Skeletal muscle tissue (tissue), 3 donors: ENCODE measurements at regions not wholly inside any gene's neighbourhood (a gene's known extent, or its start where the extent isn't known, plus 50 kb on each side); places are given as distances from the start of the nearest gene placed in this dataset.

Experiments used
- H3K27ac ChIP-seq: one replicate; pipeline ENCODE4 v1.7.0; 2013; ENCODE audit warnings: mild to moderate bottlenecking, low read depth, low read length, inconsistent platforms
- H3K27me3 ChIP-seq, 3 donors: one replicate each; pipeline ENCODE4 v1.7.0; 2013; ENCODE audit warnings: low read length in 3 of 3; ENCODE audit not compliant: control insufficient read depth in 3 of 3, insufficient read depth in 3 of 3
- H3K36me3 ChIP-seq, 3 donors: one replicate each; pipeline ENCODE4 v1.7.0; 2013; ENCODE audit warnings: low read length in 3 of 3; ENCODE audit not compliant: control insufficient read depth in 3 of 3, insufficient read depth in 3 of 3
- H3K4me1 ChIP-seq, 3 donors: one replicate each; pipeline ENCODE4 v1.7.0; 2013; ENCODE audit warnings: low read length in 3 of 3, mild to moderate bottlenecking in 3 of 3; ENCODE audit not compliant: control insufficient read depth in 3 of 3, insufficient read depth in 3 of 3
- H3K4me3 ChIP-seq, 3 donors: one replicate each; pipeline ENCODE4 v1.7.0; 2013; ENCODE audit warnings: low read length in 3 of 3
- H3K9ac ChIP-seq, 3 donors: one replicate each; pipeline ENCODE4 v1.7.0; 2013; ENCODE audit warnings: low read length in 3 of 3, mild to moderate bottlenecking in 3 of 3, moderate library complexity in 2 of 3, low read depth in 1 of 3
- H3K9me3 ChIP-seq, 3 donors: one replicate each; pipeline ENCODE4 v1.7.0; 2013; ENCODE audit warnings: low read length in 3 of 3; ENCODE audit not compliant: control insufficient read depth in 3 of 3
- donor health status: Osteomylitis.

- H3K36me3 ChIP-seq: no peaks in the 10 kb centered on the region
- no peak overlapping the region for H3K27ac ChIP-seq
- H3K27me3 ChIP-seq: peaks cover 0 to 7% (median 3%) of the 10 kb centered on the region in 3 donors
- no peak overlapping the region for H3K9ac ChIP-seq
- H3K4me3 ChIP-seq: no peak overlapping the region
- H3K4me1 ChIP-seq: no peaks in the 10 kb centered on the region
- peaks cover 6 to 15% (median 7%) of the 10 kb centered on the region in 3 donors for H3K9me3 ChIP-seq
Measured at GRCh38 chr22:48669226-48669625, 1158.4 kb downstream of the BRD1 start.

GRCh38 chr22:48667289-48667688 lies 1160.4 kb downstream of the BRD1 start:
- Histone ChIP-seq H3K27me3 (peaks cover 0 to 7% (median 3%) of the 10 kb centered on the region in 3 donors), H3K4me3 (no peak overlapping the region), H3K36me3 (no peaks in the 10 kb centered on the region), H3K9ac (no peak overlapping the region), H3K27ac (no peak overlapping the region), H3K9me3 (peaks cover 4 to 10% (median 9%) of the 10 kb centered on the region in 3 donors), H3K4me1 (no peaks in the 10 kb centered on the region)

- Histone ChIP-seq H3K36me3 (no peaks in the 10 kb centered on the region), H3K9me3 (peaks cover 4 to 10% (median 9%) of the 10 kb centered on the region in 3 donors), H3K4me1 (no peaks in the 10 kb centered on the region), H3K27me3 (peaks cover 0 to 7% (median 3%) of the 10 kb centered on the region in 3 donors), H3K4me3 (no peak overlapping the region), H3K9ac (no peak overlapping the region), H3K27ac (no peak overlapping the region)
Measured at GRCh38 chr22:48666620-48667019, 1161.1 kb downstream of the BRD1 start.

- H3K9ac ChIP-seq: no peak overlapping the region
- H3K27ac ChIP-seq: no peak overlapping the region
- no peaks in the 10 kb centered on the region for H3K4me1 ChIP-seq
- H3K27me3 ChIP-seq: peaks cover 0 to 10% (median 3%) of the 10 kb centered on the region in 3 donors
- no peaks in the 10 kb centered on the region for H3K36me3 ChIP-seq
- H3K9me3 ChIP-seq: peaks cover 0 to 8% (median 4%) of the 10 kb centered on the region in 3 donors
- H3K4me3 ChIP-seq: no peak overlapping the region
Measured at GRCh38 chr22:48665311-48665995, 1162.2 kb downstream of the BRD1 start.

- H3K4me3 ChIP-seq: no peak overlapping the region
- H3K27me3 ChIP-seq: peaks cover 0 to 10% (median 3%) of the 10 kb centered on the region in 3 donors
- H3K9me3 ChIP-seq: peaks cover 0 to 8% (median 4%) of the 10 kb centered on the region in 3 donors
- H3K9ac ChIP-seq: no peak overlapping the region
- H3K4me1 ChIP-seq: no peaks in the 10 kb centered on the region
- no peak overlapping the region for H3K27ac ChIP-seq
- no peaks in the 10 kb centered on the region for H3K36me3 ChIP-seq
Measured at GRCh38 chr22:48664586-48664985, 1163.1 kb downstream of the BRD1 start.

GRCh38 chr22:48663297-48663696 lies 1164.4 kb downstream of the BRD1 start:
- Histone ChIP-seq H3K9me3 (peaks cover 0 to 8% (median 4%) of the 10 kb centered on the region in 3 donors), H3K27me3 (peaks cover 0 to 15% (median 3%) of the 10 kb centered on the region in 3 donors), H3K4me3 (no peak overlapping the region), H3K36me3 (no peaks in the 10 kb centered on the region), H3K4me1 (no peaks in the 10 kb centered on the region), H3K9ac (no peak overlapping the region), H3K27ac (no peak overlapping the region)

GRCh38 chr22:48662476-48663135 lies 1165.1 kb downstream of the BRD1 start:
- H3K27me3 ChIP-seq: peaks cover 0 to 15% (median 3%) of the 10 kb centered on the region in 3 donors
- peaks cover 0 to 8% (median 5%) of the 10 kb centered on the region in 3 donors for H3K9me3 ChIP-seq
- no peak overlapping the region for H3K27ac ChIP-seq
- H3K4me3 ChIP-seq: no peak overlapping the region
- H3K36me3 ChIP-seq: no peaks in the 10 kb centered on the region
- H3K4me1 ChIP-seq: no peaks in the 10 kb centered on the region
- no peak overlapping the region for H3K9ac ChIP-seq

- no peak overlapping the region for H3K9ac ChIP-seq
- H3K27me3 ChIP-seq: peaks cover 0 to 15% (median 3%) of the 10 kb centered on the region in 3 donors
- no peak overlapping the region for H3K27ac ChIP-seq
Measured at GRCh38 chr22:48661984-48662383, 1165.7 kb downstream of the BRD1 start.

GRCh38 chr22:48660790-48661740 lies 1166.6 kb downstream of the BRD1 start:
- Histone ChIP-seq H3K4me3 (no peak overlapping the region), H3K4me1 (no peaks in the 10 kb centered on the region), H3K9me3 (peaks cover 0 to 8% (median 7%) of the 10 kb centered on the region in 3 donors), H3K36me3 (no peaks in the 10 kb centered on the region), H3K9ac (no peak overlapping the region), H3K27me3 (peaks cover 0 to 11% (median 0%) of the 10 kb centered on the region in 3 donors), H3K27ac (no peak overlapping the region)

More at GRCh38 chr22:48661984-48662383, 1165.7 kb downstream of the BRD1 start:
- no peaks in the 10 kb centered on the region for H3K4me1 ChIP-seq
- no peak overlapping the region for H3K4me3 ChIP-seq
- no peaks in the 10 kb centered on the region for H3K36me3 ChIP-seq
- peaks cover 0 to 8% (median 7%) of the 10 kb centered on the region in 3 donors for H3K9me3 ChIP-seq
